HepG2 (cell line): ENCODE measurements at regions not wholly inside any gene's neighbourhood (a gene's known extent, or its start where the extent isn't known, plus 50 kb on each side); places are given as distances from the start of the nearest gene placed in this dataset.

Experiments used
- ATAC-seq: fragments of 200-7000 bp; cut with Tn5 transposase; 3 replicates; pipeline ENCODE4 v1.9.1; 2020; ENCODE audit warnings: mild to moderate bottlenecking, moderate library complexity
- BruUV-seq: library from RNA; stranded (reverse); fragments of 400-500 nt; replicated peaks from 2 replicates; lab custom pipeline; 2021; lab: Mats Ljungman, UMichigan
- CTCF ChIA-PET: fragments of 300-600 bp; formaldehyde crosslinking; extraction: SDS; loops from one replicate; lab custom pipeline; 2021; ENCODE audit warnings: low total read pairs, inconsistent platforms, low intra/inter-chr PET ratio; lab: Yijun Ruan, JAX
- POLR2A ChIA-PET: fragments of 350-600 bp; sonication (Branson Sonifier 250); formaldehyde crosslinking; loops from one replicate; lab custom pipeline; 2020; ENCODE audit warnings: antibody characterized with exemption, inconsistent platforms; lab: Yijun Ruan, JAX
- DNase-seq: peaks from one replicate; pipeline ENCODE4 v3.0.0-alpha.2; 2015; ENCODE audit warnings: low spot score
- FAIRE-seq: peaks from 3 replicates; lab custom pipeline; 2011; peaks lifted over from hg19 to GRCh38; lab: Jason Lieb, UNC
- H2AFZ ChIP-seq: one replicate; pipeline ENCODE4 v1.6.1; 2011; ENCODE audit warnings: low read length, inconsistent platforms
- H3K27ac ChIP-seq: fragments of 300-600 bp; 3 replicates; pipeline ENCODE4 v1.8.0; 2011; ENCODE audit warnings: mixed run types, mild to moderate bottlenecking, mixed read lengths, low read length, inconsistent platforms; ENCODE audit not compliant: insufficient read depth; ENCODE audit errors: extremely low read length
- H3K27me3 ChIP-seq, 2 experiments: fragments of 200-600 bp in 1 of 2; 2 replicates in 1 of 2; 3 replicates in 1 of 2; pipeline versions ENCODE4 v1.6.0 to v1.8.0; 2011; ENCODE audit warnings: low read length in 2 of 2, mild to moderate bottlenecking in 2 of 2, moderate library complexity in 2 of 2, inconsistent platforms in 1 of 2; ENCODE audit not compliant: insufficient read depth in 2 of 2, control insufficient read depth in 1 of 2
- H3K36me3 ChIP-seq, 2 experiments: fragments of 200-600 bp in 1 of 2; replicated peaks in 1 of 2; 2 replicates in 1 of 2; 3 replicates in 1 of 2; pipeline versions ENCODE4 v1.5.1 to v1.8.0; 2011; ENCODE audit warnings: low read length in 2 of 2, inconsistent platforms in 1 of 2; ENCODE audit not compliant: insufficient read depth in 2 of 2, control insufficient read depth in 1 of 2
- H3K4me1 ChIP-seq: 2 replicates; pipeline ENCODE4 v1.5.1; 2012; ENCODE audit warnings: low read length, inconsistent platforms; ENCODE audit not compliant: insufficient read depth
- H3K4me2 ChIP-seq: 2 replicates; pipeline ENCODE4 v1.6.0; 2011; ENCODE audit warnings: low read depth, low read length, inconsistent platforms
- H3K4me3 ChIP-seq, 3 experiments: fragments of 200-600 bp in 1 of 3; sonication (generic), shearing (Covaris generic) in 1 of 3; replicated peaks in 1 of 3; 2 replicates each; pipeline ENCODE4 v1.5.1; 2011 to 2016; ENCODE audit warnings: low read length in 3 of 3, inconsistent platforms in 2 of 3, low read depth in 2 of 3, mild to moderate bottlenecking in 2 of 3, control low read depth in 1 of 3, mixed read lengths in 1 of 3; ENCODE audit not compliant: insufficient read depth in 1 of 3
- H3K79me2 ChIP-seq: one replicate; pipeline ENCODE4 v1.6.1; 2011; ENCODE audit warnings: low read length, inconsistent platforms; ENCODE audit not compliant: insufficient read depth
- H3K9ac ChIP-seq: 2 replicates; pipeline ENCODE4 v1.6.0; 2011; ENCODE audit warnings: mild to moderate bottlenecking, low read depth, low read length, inconsistent platforms; ENCODE audit not compliant: insufficient read depth
- H3K9me3 ChIP-seq: 2 replicates; pipeline ENCODE4 v1.5.1; 2012; ENCODE audit warnings: mild to moderate bottlenecking, low read length
- H4K20me1 ChIP-seq: 2 replicates; pipeline ENCODE4 v1.6.0; 2011; ENCODE audit warnings: inconsistent platforms, mild to moderate bottlenecking, low read length, moderate library complexity; ENCODE audit not compliant: insufficient read depth
- BRF2 ChIP-seq: sonication (generic); formaldehyde crosslinking; IDR thresholded peaks from 2 replicates; pipeline ENCODE4 v1.8.1; 2022; ENCODE audit warnings: mild to moderate bottlenecking, missing genetic modification reagents
- CEBPG ChIP-seq: IDR thresholded peaks from 2 replicates; pipeline ENCODE4 v1.6.1; 2016
- HNRNPH1 ChIP-seq: fragments of 200-400 bp; formaldehyde crosslinking; optimal IDR thresholded peaks from 2 replicates; pipeline ENCODE3; 2017; ENCODE audit warnings: mild to moderate bottlenecking, low read depth, low read length
- STAT6 ChIP-seq: sonication (generic); formaldehyde crosslinking; IDR thresholded peaks from 2 replicates; pipeline ENCODE4 v1.4.0; 2020; ENCODE audit warnings: missing genetic modification reagents, mild to moderate bottlenecking, borderline replicate concordance
- TOE1 ChIP-seq: sonication (generic); formaldehyde crosslinking; IDR thresholded peaks from 2 replicates; pipeline ENCODE4 v1.4.0; 2020; ENCODE audit warnings: mild to moderate bottlenecking, missing genetic modification reagents
- TRAFD1 ChIP-seq: sonication (generic); formaldehyde crosslinking; IDR thresholded peaks from 2 replicates; pipeline ENCODE4 v1.5.1; 2020; ENCODE audit warnings: missing genetic modification reagents, mild to moderate bottlenecking, borderline replicate concordance
- ZNF296 ChIP-seq: sonication (generic); formaldehyde crosslinking; conservative IDR thresholded peaks from 2 replicates; pipeline ENCODE4 v1.5.0; 2020; ENCODE audit warnings: mild to moderate bottlenecking, missing genetic modification reagents
- ZNF34 ChIP-seq: sonication (generic); formaldehyde crosslinking; IDR thresholded peaks from 2 replicates; pipeline ENCODE4 v1.4.0; 2020; ENCODE audit warnings: mild to moderate bottlenecking, missing genetic modification reagents, borderline replicate concordance
- ZNF629 ChIP-seq: sonication (generic); formaldehyde crosslinking; conservative IDR thresholded peaks from 2 replicates; pipeline ENCODE4 v1.5.0; 2020; ENCODE audit warnings: missing genetic modification reagents
- ZNF720 ChIP-seq: sonication (generic); formaldehyde crosslinking; IDR thresholded peaks from 2 replicates; pipeline ENCODE4 v1.4.0; 2020; ENCODE audit warnings: missing genetic modification reagents
- WGBS: methylation state at CpG from one replicate; pipeline ENCODE4 v1.1.6; 2017; ENCODE audit warnings: low lambda C conversion rate; 5-methylcytosine and 5-hydroxymethylcytosine counted together
- in situ Hi-C: cut with HindIII; loops from 2 replicates; pipeline ENCODE4 v1.10.0; 2017; ENCODE audit warnings: low pct_unique_long_range_greater_than_20kb; ENCODE audit not compliant: extremely low pct_ligation_motif_present
- intact Hi-C: fragments of 100-400 bp; cut with micrococcal nuclease; formaldehyde crosslinking; loops from one replicate; pipeline ENCODE4 v1.10.0; 2022; ENCODE audit not compliant: unreplicated experiment

GRCh38 chr2:123500988-123501387 is 524.1 kb upstream of the CNTNAP5 start:
- ATAC-seq: no peak
- DNase-seq: no peak
- ChIA-PET POLR2A (no interaction called here), CTCF (no interaction called here)
- H3K36me3 ChIP-seq: no peaks in the 10 kb centered on the region
- no peaks in the 10 kb centered on the region for H3K27me3 ChIP-seq
- no peak overlapping the region for H3K27ac ChIP-seq
- H3K9ac ChIP-seq: no peak overlapping the region
- no TSS peak for BruUV-seq
- in situ Hi-C loops (no loop called here), intact Hi-C loops (no loop called here)
- H3K79me2 ChIP-seq: no peaks in the 10 kb centered on the region
- H3K9me3 ChIP-seq: peaks cover 92% of the 10 kb centered on the region
- no peak overlapping the region for H3K4me2 ChIP-seq
- WGBS: 0% methylated on average over 2 of the region's 2 CpGs
- FAIRE-seq: no peak
- H2AFZ ChIP-seq: no peak overlapping the region
- H3K4me3 ChIP-seq: no peak overlapping the region
- no peaks in the 10 kb centered on the region for H3K4me1 ChIP-seq
- no peaks in the 10 kb centered on the region for H4K20me1 ChIP-seq
- no peak for TF ChIP-seq ZNF296 (CRISPR knock-in tag)
- no peak for TF ChIP-seq CEBPG (CRISPR knock-in tag)
- no peak for TF ChIP-seq BRF2 (CRISPR knock-in tag)
- TF ChIP-seq ZNF720 (CRISPR knock-in tag): no peak
- TF ChIP-seq ZNF629 (CRISPR knock-in tag): no peak
- TF ChIP-seq TOE1 (CRISPR knock-in tag): no peak
- no peak for TF ChIP-seq ZNF34 (CRISPR knock-in tag)
- TF ChIP-seq HNRNPH1: no peak
- no peak for TF ChIP-seq TRAFD1 (CRISPR knock-in tag)
- TF ChIP-seq STAT6 (CRISPR knock-in tag): no peak
- TF ChIP-seq, all 625 proteins: peak for 0
